Neural crest cell (in vitro differentiated cells): ENCODE measurements at regions not wholly inside any gene's neighbourhood (a gene's known extent, or its start where the extent isn't known, plus 50 kb on each side); places are given as distances from the start of the nearest gene placed in this dataset.

ENCODE experiments used
- DNase-seq: peaks from one replicate; pipeline ENCODE4 v3.0.0; 2021; ENCODE audit warnings: low read depth, mixed read lengths, low spot score
- H3K27ac Mint-ChIP-seq: one replicate; pipeline ENCODE4 v1.8.0; 2021; ENCODE audit warnings: mild to moderate bottlenecking, mixed read lengths; ENCODE audit not compliant: unreplicated experiment
- H3K27me3 Mint-ChIP-seq: 2 replicates; pipeline ENCODE4 v1.8.0; 2021; ENCODE audit warnings: low read depth, mild to moderate bottlenecking, mixed read lengths
- H3K36me3 Mint-ChIP-seq: 2 replicates; pipeline ENCODE4 v1.8.0; 2021; ENCODE audit warnings: low read depth, mild to moderate bottlenecking, mixed read lengths
- H3K4me1 Mint-ChIP-seq: 2 replicates; pipeline ENCODE4 v1.8.0; 2021; ENCODE audit warnings: mixed read lengths
- H3K4me3 Mint-ChIP-seq: one replicate; pipeline ENCODE4 v1.8.0; 2021; ENCODE audit warnings: mild to moderate bottlenecking, mixed read lengths
- H3K9me3 Mint-ChIP-seq: 2 replicates; pipeline ENCODE4 v1.8.0; 2021; ENCODE audit warnings: mixed read lengths
- TF ChIP-seq, protein P1 (sequence below): fragments of 200-600 bp; sonication (generic); conservative IDR thresholded peaks from 2 replicates; pipeline ENCODE4 v1.5.0; 2021; ENCODE audit warnings: antibody characterized with exemption, mild to moderate bottlenecking

DNA sequence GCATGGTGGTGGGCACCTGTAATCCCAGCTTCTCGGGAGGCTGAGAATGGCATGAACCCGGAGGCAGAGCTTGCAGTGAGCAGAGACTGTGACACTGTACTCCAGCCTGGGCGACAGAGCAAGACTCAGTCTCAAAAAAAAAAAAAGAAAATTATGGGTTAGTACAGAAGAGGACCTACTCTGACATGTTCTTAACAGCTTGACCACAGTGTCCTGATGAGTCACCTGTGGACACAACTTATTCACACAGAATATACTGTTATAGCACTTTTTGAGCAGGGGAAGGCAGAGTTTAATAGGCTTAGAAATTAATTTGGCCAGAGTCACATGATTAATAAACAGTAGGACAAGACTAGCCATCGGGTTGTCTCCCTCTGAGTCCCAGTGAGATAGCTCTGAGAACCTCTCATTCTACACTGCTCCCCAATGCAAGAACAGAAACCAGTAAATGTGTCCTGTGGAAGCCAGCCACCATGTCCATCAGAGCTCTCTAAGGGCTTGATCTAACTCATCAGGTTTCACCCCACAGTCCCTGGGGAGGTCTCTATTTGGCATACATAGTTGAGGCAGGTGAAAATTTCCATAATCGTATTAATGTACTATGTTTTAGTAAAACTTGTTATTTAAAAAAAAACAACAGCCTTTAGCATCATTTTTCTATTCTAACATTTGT lies 1077.9 kb upstream of the C9orf72 start:
- Mint-ChIP-seq H3K27me3 (no peaks in the 10 kb centered on the region), H3K4me3 (no peak overlapping the region), H3K9me3 (no peaks in the 10 kb centered on the region), H3K36me3 (no peaks in the 10 kb centered on the region), H3K27ac (no peak overlapping the region), H3K4me1 (peaks cover 14% of the 10 kb centered on the region)
- TF ChIP-seq, protein P1, sequence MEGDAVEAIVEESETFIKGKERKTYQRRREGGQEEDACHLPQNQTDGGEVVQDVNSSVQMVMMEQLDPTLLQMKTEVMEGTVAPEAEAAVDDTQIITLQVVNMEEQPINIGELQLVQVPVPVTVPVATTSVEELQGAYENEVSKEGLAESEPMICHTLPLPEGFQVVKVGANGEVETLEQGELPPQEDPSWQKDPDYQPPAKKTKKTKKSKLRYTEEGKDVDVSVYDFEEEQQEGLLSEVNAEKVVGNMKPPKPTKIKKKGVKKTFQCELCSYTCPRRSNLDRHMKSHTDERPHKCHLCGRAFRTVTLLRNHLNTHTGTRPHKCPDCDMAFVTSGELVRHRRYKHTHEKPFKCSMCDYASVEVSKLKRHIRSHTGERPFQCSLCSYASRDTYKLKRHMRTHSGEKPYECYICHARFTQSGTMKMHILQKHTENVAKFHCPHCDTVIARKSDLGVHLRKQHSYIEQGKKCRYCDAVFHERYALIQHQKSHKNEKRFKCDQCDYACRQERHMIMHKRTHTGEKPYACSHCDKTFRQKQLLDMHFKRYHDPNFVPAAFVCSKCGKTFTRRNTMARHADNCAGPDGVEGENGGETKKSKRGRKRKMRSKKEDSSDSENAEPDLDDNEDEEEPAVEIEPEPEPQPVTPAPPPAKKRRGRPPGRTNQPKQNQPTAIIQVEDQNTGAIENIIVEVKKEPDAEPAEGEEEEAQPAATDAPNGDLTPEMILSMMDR, result no peak
- no peak for DNase-seq

DNA sequence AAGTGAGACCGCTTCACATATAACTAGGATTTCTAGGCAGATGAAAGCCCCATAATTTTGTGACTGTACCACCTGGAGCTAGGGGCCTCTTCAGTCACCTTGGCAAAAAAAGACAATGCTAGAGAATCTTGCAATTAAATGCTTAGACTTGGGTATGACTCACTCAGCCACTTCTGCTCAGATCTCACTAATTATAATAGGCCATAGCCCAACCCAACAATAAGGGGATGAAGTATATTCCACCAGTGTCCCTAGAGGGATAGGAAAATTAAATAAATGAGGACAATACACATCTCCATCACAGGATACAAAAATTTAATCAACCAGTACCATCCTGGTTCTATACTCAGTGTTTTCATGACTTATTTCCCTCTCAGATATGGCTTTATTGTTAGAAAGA lies 1079.9 kb upstream of the C9orf72 start:
- Mint-ChIP-seq H3K36me3 (no peaks in the 10 kb centered on the region), H3K4me1 (peaks cover 14% of the 10 kb centered on the region), H3K4me3 (no peak overlapping the region), H3K9me3 (no peaks in the 10 kb centered on the region), H3K27ac (no peak overlapping the region), H3K27me3 (no peaks in the 10 kb centered on the region)
- TF ChIP-seq, protein P1, result no peak
- no peak for DNase-seq

DNA sequence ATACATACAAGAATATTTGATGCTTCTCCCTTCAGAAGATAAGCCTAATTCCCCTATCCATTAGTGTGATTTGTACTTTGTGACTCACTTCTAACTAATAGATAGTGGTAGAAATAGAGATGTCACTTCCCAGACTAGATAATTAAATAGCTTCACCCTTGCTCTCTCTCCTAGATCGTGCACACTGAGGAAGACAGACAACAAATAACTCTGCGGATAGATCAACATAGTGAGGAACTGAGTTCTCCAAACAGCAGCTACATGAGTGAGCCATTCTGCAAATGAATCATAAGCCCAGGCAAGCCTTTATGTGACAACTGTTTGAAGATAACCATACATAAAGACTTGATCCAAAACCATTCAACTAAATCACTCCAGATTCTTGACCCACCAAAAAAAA lies 1083.4 kb upstream of the C9orf72 start:
- H3K4me1 Mint-ChIP-seq, result no peaks in the 10 kb centered on the region
- DNase-seq, result no peak
- H3K27ac Mint-ChIP-seq, result no peak overlapping the region
- no peaks in the 10 kb centered on the region for H3K27me3 Mint-ChIP-seq
- H3K36me3 Mint-ChIP-seq, result no peaks in the 10 kb centered on the region
- TF ChIP-seq, protein P1, result no peak
- H3K9me3 Mint-ChIP-seq, result no peaks in the 10 kb centered on the region
- H3K4me3 Mint-ChIP-seq, result no peak overlapping the region

DNA sequence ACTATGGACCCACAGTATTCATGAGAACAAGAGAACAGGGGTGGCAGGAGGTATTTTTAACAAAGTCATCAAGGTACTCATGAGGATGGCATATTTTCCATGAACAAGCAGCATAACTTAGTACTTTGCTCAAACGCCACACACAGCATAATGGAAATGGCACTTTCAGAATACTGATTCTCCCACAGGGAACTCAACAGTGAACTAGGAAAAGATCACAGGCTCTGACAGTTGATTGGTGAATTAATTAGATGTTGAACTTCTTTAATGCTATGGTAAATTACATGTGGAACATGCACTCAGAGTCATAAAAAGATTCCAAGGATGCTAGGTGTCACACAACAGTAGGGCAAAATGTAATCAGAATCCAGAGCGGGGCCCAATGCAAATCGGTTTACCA lies 1088.6 kb upstream of the C9orf72 start:
- H3K27ac Mint-ChIP-seq, result no peak overlapping the region
- H3K27me3 Mint-ChIP-seq, result no peaks in the 10 kb centered on the region
- no peaks in the 10 kb centered on the region for H3K4me1 Mint-ChIP-seq
- no peaks in the 10 kb centered on the region for H3K9me3 Mint-ChIP-seq
- no peak overlapping the region for H3K4me3 Mint-ChIP-seq
- TF ChIP-seq, protein P1, result no peak
- H3K36me3 Mint-ChIP-seq, result no peaks in the 10 kb centered on the region
- DNase-seq, result no peak

DNA sequence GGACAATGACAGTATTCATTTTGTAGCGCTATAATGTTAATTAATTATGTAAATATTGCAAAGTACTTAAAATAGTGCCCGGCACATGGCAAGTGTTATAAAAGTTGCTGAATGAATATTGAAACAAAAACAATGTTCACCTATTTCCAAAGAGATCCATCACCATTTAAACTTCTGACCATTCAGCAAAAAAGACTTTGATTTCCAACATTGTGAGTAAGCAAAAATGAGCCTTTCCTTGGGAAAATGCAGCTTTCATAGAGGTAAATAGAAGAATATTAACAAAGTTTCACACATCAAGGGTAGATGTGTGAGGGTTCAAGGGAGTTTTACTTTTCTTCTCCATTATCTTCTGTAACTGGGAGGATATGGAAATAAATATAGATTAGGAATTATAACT lies 1089.4 kb upstream of the C9orf72 start:
- DNase-seq, result no peak

More for the DNA sequence above, 1089.4 kb upstream of the C9orf72 start:
- TF ChIP-seq, protein P1, result no peak
- H3K27ac Mint-ChIP-seq, result no peak overlapping the region
- H3K9me3 Mint-ChIP-seq, result no peaks in the 10 kb centered on the region
- no peaks in the 10 kb centered on the region for H3K36me3 Mint-ChIP-seq
- H3K27me3 Mint-ChIP-seq, result no peaks in the 10 kb centered on the region
- H3K4me3 Mint-ChIP-seq, result no peak overlapping the region
- no peaks in the 10 kb centered on the region for H3K4me1 Mint-ChIP-seq
